Activated T-helper 2 cell treated with anti-CD3 and anti-CD28 coated beads, Interferon-gamma antibody, Interleukin-2, Interleukin-4, amounts not matched to agents 10 μg/mL and 5 μg/mL and 100 μg/mL, durations not matched to agents 14 hours and 24 hours and 36 hours (primary cell): ENCODE measurements at regions not wholly inside any gene's neighbourhood (a gene's known extent, or its start where the extent isn't known, plus 50 kb on each side); places are given as distances from the start of the nearest gene placed in this dataset.
"Not testable (repeated sequence)": the region's sequence is repeated elsewhere in the genome, so short reads cannot be mapped to it uniquely, and the experiment has no call there.

Experiments
- DNase-seq: peaks from one replicate; pipeline ENCODE4 v3.0.0; 2021; ENCODE audit warnings: low spot score
- H3K27ac Mint-ChIP-seq: one replicate; pipeline ENCODE4 v1.8.0; 2021; ENCODE audit warnings: mixed read lengths
- H3K27me3 Mint-ChIP-seq: one replicate; pipeline ENCODE4 v1.8.0; 2021; ENCODE audit warnings: low read depth, mixed read lengths
- H3K36me3 Mint-ChIP-seq: one replicate; pipeline ENCODE4 v1.8.0; 2021; ENCODE audit warnings: low read depth, mixed read lengths
- H3K4me1 Mint-ChIP-seq: one replicate; pipeline ENCODE4 v1.8.0; 2021; ENCODE audit warnings: low read depth, mixed read lengths
- H3K4me3 Mint-ChIP-seq: one replicate; pipeline ENCODE4 v1.8.0; 2021; ENCODE audit warnings: low read depth, mild to moderate bottlenecking, moderate library complexity, mixed read lengths
- H3K9me3 Mint-ChIP-seq: one replicate; pipeline ENCODE4 v1.8.0; 2021; ENCODE audit warnings: mixed read lengths
- intact Hi-C: fragments of 100-400 bp; cut with micrococcal nuclease; formaldehyde crosslinking; loops from one replicate; pipeline ENCODE4 v1.15.1; 2023

GRCh38 chr2:113386780-113387433, 50.6 kb upstream of the ZNG1B start:
- intact Hi-C loops, DNase-seq, H3K36me3 Mint-ChIP-seq, H3K27ac Mint-ChIP-seq, H3K4me3 Mint-ChIP-seq, H3K9me3 Mint-ChIP-seq: not testable (repeated sequence)
- Mint-ChIP-seq H3K4me1 (peaks cover 12% of the 10 kb centered on the region), H3K27me3 (peaks cover 36% of the 10 kb centered on the region)

DNA sequence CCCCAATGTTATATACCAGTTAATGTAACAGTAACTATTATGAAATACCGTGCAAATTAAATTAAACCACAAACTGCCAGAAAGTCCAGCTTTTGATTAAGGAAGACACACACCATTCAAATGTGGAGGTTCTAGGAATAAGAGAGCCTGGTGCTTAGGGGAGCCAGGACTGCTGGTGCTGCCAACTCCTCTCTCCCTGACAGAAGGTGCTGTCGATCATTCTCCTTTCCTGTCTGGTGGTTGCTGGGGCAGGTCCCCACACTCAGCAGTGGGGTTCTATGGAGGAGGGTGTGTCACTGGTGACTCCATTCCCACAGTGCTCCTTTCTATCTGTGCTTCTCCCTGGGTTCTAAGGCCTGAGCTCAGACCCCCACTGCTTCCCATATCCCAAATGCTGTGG, 57.9 kb upstream of the ZNG1B start:
- H3K36me3 Mint-ChIP-seq, DNase-seq, H3K27ac Mint-ChIP-seq, H3K4me3 Mint-ChIP-seq, H3K9me3 Mint-ChIP-seq: not testable (repeated sequence)
- H3K27me3 Mint-ChIP-seq, result peaks cover 20% of the 10 kb centered on the region
- intact Hi-C loops, result loop anchor here (5.0 kb wide), 1 partner anchor 297 kb away; no protein-coding TSS in a partner anchor
- H3K4me1 Mint-ChIP-seq, result peaks cover 19% of the 10 kb centered on the region

DNA sequence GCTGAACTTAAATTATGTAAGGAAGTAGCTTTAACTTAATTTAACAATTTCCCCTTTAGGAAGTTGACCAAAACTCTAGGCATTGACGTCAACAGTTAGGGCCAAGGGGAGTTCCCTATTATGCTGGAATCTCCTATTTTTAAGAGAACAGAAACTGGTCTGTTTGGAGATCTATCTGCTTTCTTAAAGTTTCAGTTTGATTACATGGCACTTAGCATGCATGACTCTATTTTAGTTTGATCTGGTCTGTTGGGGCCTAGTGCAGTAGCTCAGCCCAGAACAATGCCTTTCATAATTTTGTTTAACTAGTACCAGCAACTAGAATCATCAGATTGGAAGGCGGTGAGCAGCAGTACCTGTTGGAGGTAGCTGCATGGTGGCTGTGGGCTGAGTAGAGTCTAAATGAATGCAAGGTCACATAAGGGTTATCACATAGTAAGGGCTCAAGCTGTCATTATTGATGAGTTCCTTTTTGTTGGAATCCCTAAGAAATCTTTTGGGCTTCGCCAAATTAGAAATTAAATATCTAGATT, 60.5 kb upstream of the ZNG1B start:
- Mint-ChIP-seq H3K36me3 (no peaks in the 10 kb centered on the region), H3K9me3 (no peaks in the 10 kb centered on the region), H3K27ac (peak overlapping the region; percentile 70), H3K4me1 (peaks cover 20% of the 10 kb centered on the region), H3K4me3 (no peak overlapping the region), H3K27me3 (peaks cover 15% of the 10 kb centered on the region)
- DNase-seq, result no peak
- intact Hi-C loops, result loop anchor here (5.0 kb wide), 1 partner anchor 295 kb away; no protein-coding TSS in a partner anchor

- H3K27ac Mint-ChIP-seq, result no peak overlapping the region
- no peaks in the 10 kb centered on the region for H3K36me3 Mint-ChIP-seq
- H3K27me3 Mint-ChIP-seq, result peaks cover 11% of the 10 kb centered on the region
- H3K4me1 Mint-ChIP-seq, result peaks cover 17% of the 10 kb centered on the region
- no peak overlapping the region for H3K4me3 Mint-ChIP-seq
- no peak for DNase-seq
- no peaks in the 10 kb centered on the region for H3K9me3 Mint-ChIP-seq
- intact Hi-C loops, result loop anchor here (5.0 kb wide), 1 partner anchor 294 kb away; no protein-coding TSS in a partner anchor
Measured at GRCh38 chr2:113376253-113376912, 61.1 kb upstream of the ZNG1B start.

GRCh38 chr2:113374857-113375256, 62.6 kb upstream of the ZNG1B start:
- not testable (repeated sequence) for H3K4me3 Mint-ChIP-seq, H3K27ac Mint-ChIP-seq
- intact Hi-C loops, result loop anchor here (5.0 kb wide), 2 partner anchors 238 to 293 kb away; no protein-coding TSS in a partner anchor

DNA sequence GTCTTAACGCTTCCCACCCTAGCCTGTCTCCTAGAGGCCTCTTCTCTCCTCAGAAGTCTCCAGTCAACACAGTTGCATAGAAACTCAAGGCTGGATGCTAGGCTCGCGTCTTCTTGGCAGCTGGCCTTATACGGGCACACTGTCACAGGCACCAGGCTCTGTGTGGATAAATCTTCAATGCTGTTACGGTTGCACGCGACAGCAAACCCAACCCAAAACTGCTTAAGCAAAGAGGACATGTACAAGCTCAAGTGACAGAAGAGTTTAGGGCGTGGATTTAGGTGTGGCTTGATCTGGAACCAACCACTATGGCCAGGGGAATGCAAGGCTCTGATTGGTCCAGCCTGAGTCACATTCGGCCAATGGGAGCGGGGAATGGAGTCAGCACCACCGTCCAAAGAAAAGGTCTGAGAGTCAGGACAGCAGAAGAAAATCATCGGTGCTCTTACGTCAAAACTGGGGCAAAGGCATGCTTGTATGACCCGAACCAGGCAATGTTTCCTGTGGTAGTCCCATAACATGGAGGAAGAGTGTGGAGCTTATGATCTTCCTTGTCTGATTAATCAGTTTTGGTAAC, 65.1 kb upstream of the ZNG1B start:
- DNase-seq, H3K27ac Mint-ChIP-seq, H3K36me3 Mint-ChIP-seq, H3K4me3 Mint-ChIP-seq, H3K9me3 Mint-ChIP-seq: not testable (repeated sequence)
- intact Hi-C loops, result loop anchor here (5.0 kb wide), 1 partner anchor 235 kb away; no protein-coding TSS in a partner anchor
- peaks cover 11% of the 10 kb centered on the region for H3K27me3 Mint-ChIP-seq
- peaks cover 23% of the 10 kb centered on the region for H3K4me1 Mint-ChIP-seq

More at GRCh38 chr2:113374857-113375256, 62.6 kb upstream of the ZNG1B start:
- not testable (repeated sequence) for DNase-seq, H3K27me3 Mint-ChIP-seq, H3K36me3 Mint-ChIP-seq, H3K9me3 Mint-ChIP-seq
- H3K4me1 Mint-ChIP-seq, result peaks cover 23% of the 10 kb centered on the region

DNA sequence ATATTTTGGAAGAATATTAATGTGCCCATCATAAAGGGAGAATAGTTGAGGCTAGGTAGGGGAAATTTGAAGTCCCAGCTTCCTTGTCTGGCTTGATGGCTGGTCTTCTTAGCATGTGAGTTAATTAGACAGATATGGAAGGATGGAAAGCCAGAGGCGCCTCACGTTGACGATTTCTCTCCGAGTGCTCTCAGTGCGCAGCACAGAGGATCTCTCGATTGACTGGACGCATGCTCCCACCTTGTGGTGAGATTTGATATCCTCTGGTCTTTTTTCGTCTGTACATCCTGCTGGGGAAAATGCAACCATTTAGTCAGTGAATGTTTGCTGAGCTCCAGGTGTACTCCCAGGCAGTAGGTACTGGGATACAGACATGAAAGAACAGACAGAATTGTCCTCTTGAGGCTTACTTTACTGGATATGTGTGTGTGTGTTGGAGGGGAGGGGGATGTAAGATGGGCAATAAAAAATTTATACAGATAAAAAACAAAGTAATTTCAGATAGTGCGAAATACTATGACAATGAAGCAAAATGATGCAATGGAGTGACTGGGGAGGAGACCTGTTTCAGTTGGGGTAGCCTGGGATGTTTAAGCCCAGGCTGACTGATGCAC, 66.9 kb upstream of the ZNG1B start:
- no peaks in the 10 kb centered on the region for H3K36me3 Mint-ChIP-seq
- intact Hi-C loops, result loop anchor here (1.0 to 5.0 kb wide), 3 partner anchors 74 to 233 kb away; no protein-coding TSS in a partner anchor
- peaks cover 12% of the 10 kb centered on the region for H3K4me1 Mint-ChIP-seq
- peaks cover 13% of the 10 kb centered on the region for H3K27me3 Mint-ChIP-seq
- H3K4me3 Mint-ChIP-seq, result no peak overlapping the region
- peak; percentile 52 for DNase-seq
- no peaks in the 10 kb centered on the region for H3K9me3 Mint-ChIP-seq
- H3K27ac Mint-ChIP-seq, result no peak overlapping the region

GRCh38 chr2:113370030-113370429, 67.5 kb upstream of the ZNG1B start:
- no peaks in the 10 kb centered on the region for H3K9me3 Mint-ChIP-seq
- no peak overlapping the region for H3K27ac Mint-ChIP-seq
- no peak overlapping the region for H3K4me3 Mint-ChIP-seq
- H3K4me1 Mint-ChIP-seq, result peaks cover 9% of the 10 kb centered on the region
- no peaks in the 10 kb centered on the region for H3K36me3 Mint-ChIP-seq
- DNase-seq, result no peak
- H3K27me3 Mint-ChIP-seq, result peaks cover 13% of the 10 kb centered on the region
- intact Hi-C loops, result loop anchor here (1.0 to 5.0 kb wide), 3 partner anchors 73 to 233 kb away; no protein-coding TSS in a partner anchor

- H3K9me3 Mint-ChIP-seq, H3K27ac Mint-ChIP-seq, DNase-seq, H3K4me3 Mint-ChIP-seq, H3K36me3 Mint-ChIP-seq, intact Hi-C loops, H3K4me1 Mint-ChIP-seq: not testable (repeated sequence)
- H3K27me3 Mint-ChIP-seq, result peaks cover 13% of the 10 kb centered on the region
Measured at GRCh38 chr2:113368581-113368980, 68.9 kb upstream of the ZNG1B start.

DNA sequence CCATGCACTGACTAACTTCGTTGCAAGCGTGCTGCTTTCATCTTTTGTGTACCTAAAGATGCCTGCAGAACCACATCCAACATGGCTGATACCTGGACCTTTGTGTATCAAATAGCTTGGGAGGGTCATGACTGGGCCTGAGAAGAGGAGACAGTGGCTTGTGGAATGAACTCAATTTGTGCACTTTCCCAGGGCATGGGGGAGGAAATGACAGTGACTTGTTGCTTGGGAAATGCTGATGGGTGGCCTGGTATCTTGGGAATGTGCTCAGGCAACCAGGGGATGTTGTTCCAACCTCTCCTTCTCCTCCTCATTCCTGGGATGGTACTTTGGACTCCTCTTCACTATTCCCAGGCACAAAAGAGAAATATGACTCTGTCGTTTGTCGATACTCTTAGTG, 70.7 kb upstream of the ZNG1B start:
- H3K27ac Mint-ChIP-seq, DNase-seq, H3K4me1 Mint-ChIP-seq, H3K9me3 Mint-ChIP-seq, intact Hi-C loops, H3K27me3 Mint-ChIP-seq, H3K36me3 Mint-ChIP-seq, H3K4me3 Mint-ChIP-seq: not testable (repeated sequence)

DNA sequence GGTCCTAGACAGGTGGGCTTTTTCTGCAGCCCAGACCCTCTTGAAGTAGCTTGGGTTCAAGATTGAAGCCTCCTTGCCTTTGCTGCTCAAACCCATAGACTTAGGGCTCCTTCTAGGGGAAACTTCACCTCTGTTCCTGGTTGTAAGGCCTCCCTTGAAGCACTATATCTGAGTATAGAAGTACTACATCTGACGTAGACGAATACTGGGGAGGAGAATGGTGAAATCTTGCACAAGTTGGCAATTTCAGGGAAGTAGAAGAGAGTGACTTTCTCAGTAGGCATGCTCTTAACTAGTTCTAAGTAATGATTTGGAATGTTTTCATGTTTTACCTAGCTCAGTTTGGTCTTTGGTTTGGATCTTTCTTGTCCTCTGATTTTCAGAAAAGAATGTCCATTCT, 71.7 kb upstream of the ZNG1B start:
- H3K9me3 Mint-ChIP-seq, H3K4me1 Mint-ChIP-seq, intact Hi-C loops, H3K4me3 Mint-ChIP-seq, H3K27me3 Mint-ChIP-seq, DNase-seq, H3K27ac Mint-ChIP-seq, H3K36me3 Mint-ChIP-seq: not testable (repeated sequence)

DNA sequence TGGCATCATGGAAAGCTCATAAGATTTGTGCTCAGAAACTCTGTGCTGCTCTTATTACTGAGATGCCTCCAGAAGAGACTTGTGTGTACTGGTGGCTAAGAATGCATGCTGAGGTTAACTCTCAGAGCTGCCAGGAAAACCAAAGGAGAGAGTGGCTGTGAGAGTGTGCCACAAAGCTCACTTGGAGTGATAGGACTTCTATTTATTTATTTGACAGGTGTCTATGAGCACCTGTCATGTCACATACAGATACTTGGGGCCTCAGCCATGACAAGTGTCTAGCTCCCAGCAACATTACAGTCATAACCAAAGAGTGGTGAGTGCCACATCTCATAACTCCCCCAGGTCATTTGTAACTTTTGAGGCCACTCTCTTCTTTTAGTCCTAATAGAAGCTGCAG, 72.2 kb upstream of the ZNG1B start:
- H3K4me1 Mint-ChIP-seq, H3K4me3 Mint-ChIP-seq, H3K27me3 Mint-ChIP-seq, DNase-seq, intact Hi-C loops, H3K27ac Mint-ChIP-seq, H3K9me3 Mint-ChIP-seq, H3K36me3 Mint-ChIP-seq: not testable (repeated sequence)
